Type B pancreatic cell (in vitro differentiated cells): ENCODE measurements at regions not wholly inside any gene's neighbourhood (a gene's known extent, or its start where the extent isn't known, plus 50 kb on each side); places are given as distances from the start of the nearest gene placed in this dataset.
"Not testable (repeated sequence)": the region's sequence is repeated elsewhere in the genome, so short reads cannot be mapped to it uniquely, and the experiment has no call there.

ENCODE experiments used
- DNase-seq: peaks from one replicate; pipeline ENCODE4 v3.0.0; 2021; ENCODE audit warnings: mixed read lengths; ENCODE audit not compliant: unreplicated experiment; ENCODE audit errors: extremely low spot score
- H3K27ac Mint-ChIP-seq: 2 replicates; pipeline ENCODE4 v1.8.0; 2021; ENCODE audit warnings: mild to moderate bottlenecking, mixed read lengths
- H3K27me3 Mint-ChIP-seq: 2 replicates; pipeline ENCODE4 v1.8.0; 2021; ENCODE audit warnings: mixed read lengths
- H3K36me3 Mint-ChIP-seq: 2 replicates; pipeline ENCODE4 v1.8.0; 2021; ENCODE audit warnings: mixed read lengths
- H3K4me1 Mint-ChIP-seq: one replicate; pipeline ENCODE4 v1.8.0; 2021; ENCODE audit warnings: mixed read lengths; ENCODE audit not compliant: unreplicated experiment
- H3K4me3 Mint-ChIP-seq: 2 replicates; pipeline ENCODE4 v1.8.0; 2021; ENCODE audit warnings: mild to moderate bottlenecking, mixed read lengths
- H3K9me3 Mint-ChIP-seq: 2 replicates; pipeline ENCODE4 v1.8.0; 2021; ENCODE audit warnings: mixed read lengths

DNA sequence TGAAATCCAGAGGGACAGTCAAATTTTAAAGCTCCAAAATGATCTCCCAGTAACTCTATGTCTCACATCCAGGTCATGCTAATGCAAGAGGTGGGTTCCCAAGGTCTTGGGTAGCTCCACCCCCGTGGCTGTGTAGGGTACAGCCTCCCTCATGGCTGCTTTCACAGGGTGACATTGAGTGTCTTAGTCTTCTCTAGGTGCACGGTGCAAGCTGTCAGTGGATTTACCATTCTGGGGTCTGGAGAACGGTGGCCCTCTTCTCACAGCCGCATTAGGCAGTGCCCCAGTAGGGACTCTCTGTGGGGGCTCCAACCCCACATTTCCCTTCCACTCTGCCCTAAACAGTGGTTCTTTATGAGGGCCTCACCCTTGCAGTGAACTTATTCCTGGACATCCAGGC is 640.0 kb upstream of the TPTE start:
- H3K27ac Mint-ChIP-seq, H3K27me3 Mint-ChIP-seq, H3K9me3 Mint-ChIP-seq, H3K4me1 Mint-ChIP-seq, H3K36me3 Mint-ChIP-seq, H3K4me3 Mint-ChIP-seq, DNase-seq: not testable (repeated sequence)

DNA sequence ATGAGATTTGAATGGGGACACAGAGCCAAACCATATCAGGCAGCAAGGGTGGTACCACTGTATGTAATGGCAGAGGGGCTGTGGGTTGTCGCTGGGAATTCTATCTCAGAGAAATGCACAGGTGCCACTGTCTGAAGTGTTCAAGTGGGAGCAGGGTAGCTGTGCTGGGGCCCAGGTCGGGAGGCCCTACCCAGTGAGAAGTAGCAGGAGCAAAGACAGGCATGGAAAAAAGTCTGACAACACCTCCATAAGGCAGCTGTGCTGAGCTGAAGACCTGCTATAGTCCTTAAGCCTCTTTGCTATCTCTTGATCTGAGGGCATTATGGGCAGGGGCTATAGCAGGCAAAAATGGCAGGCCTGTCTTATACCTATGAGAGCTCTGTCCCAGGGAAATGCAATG is 638.3 kb upstream of the TPTE start:
- not testable (repeated sequence) for H3K36me3 Mint-ChIP-seq, H3K4me1 Mint-ChIP-seq, H3K9me3 Mint-ChIP-seq, H3K4me3 Mint-ChIP-seq, DNase-seq, H3K27ac Mint-ChIP-seq, H3K27me3 Mint-ChIP-seq

DNA sequence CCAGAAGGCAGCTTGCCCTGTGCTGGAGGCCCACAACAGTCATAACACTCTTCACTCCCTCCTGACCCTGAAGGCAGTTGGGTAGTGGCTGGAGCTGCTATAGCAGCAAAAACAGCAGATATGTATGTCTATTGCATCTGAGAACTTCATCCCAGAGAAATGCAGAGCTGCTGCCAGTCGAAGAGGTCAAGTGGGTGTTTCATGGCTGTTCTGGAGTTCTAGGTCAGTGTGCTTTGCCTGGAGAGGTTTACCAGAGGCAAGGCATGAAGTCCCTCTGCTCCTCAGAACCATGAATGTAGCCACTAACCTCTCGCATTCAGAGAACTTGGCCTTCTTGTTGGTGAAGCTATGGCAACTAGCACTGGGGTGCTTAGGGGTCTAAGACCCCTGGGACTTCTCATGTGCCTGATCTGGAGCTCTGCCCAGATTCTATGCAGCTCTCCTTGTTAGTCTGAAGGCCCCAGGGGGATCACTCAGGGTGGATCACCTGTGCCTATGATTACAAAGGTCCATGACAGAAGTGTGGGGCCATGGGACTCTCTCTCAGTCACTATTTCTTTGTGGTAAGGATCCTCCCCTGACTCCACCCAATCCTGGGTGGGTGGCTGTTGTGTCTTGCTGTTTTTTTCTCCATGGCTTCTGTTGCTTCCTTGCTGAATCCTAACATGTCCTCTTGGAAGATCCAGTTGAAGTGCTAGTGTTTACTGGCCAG is 637.7 kb upstream of the TPTE start:
- DNase-seq, H3K4me3 Mint-ChIP-seq, H3K27ac Mint-ChIP-seq, H3K27me3 Mint-ChIP-seq, H3K36me3 Mint-ChIP-seq, H3K9me3 Mint-ChIP-seq, H3K4me1 Mint-ChIP-seq: not testable (repeated sequence)

DNA sequence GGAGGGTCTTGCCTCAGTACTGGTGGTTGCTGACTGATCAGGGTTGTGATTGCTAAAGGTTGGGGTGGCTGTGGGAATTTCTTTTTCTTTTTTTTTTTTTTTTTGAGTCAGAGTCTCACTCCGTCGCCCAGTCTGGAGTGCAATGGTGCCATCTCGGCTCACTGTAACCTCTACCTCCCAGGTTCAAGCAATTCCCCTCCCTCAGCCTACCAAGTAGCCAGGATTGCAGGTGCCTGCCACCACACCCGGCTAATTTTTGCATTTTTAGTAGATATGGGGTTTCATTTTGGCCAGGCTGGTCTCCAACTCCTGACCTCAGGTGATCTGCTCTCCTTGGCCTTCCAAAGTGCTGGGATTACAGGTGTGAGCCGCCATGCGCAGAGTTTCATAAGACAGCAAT is 632.9 kb upstream of the TPTE start:
- not testable (repeated sequence) for H3K4me1 Mint-ChIP-seq, H3K4me3 Mint-ChIP-seq, H3K27me3 Mint-ChIP-seq, H3K36me3 Mint-ChIP-seq, DNase-seq, H3K9me3 Mint-ChIP-seq, H3K27ac Mint-ChIP-seq

DNA sequence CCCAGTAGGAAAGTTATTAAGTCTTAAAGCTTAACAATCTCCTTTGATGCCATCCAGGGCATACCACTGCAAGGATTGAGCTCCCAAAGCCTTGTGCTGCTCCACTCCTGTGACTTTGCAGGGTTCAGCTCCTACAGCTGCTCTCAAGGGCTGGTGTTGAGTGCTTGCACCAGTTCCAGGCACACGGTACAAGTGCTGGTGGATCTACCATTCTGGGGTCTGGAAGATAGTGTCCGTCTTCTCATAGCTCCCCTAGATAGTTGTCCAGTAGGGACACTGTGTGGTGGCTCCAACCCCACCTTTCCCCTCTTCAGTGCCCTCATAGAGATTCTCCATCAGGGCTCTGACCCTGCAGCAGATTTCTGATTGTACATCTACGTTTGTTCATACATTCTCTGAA is 617.8 kb upstream of the TPTE start:
- not testable (repeated sequence) for H3K4me3 Mint-ChIP-seq, H3K27ac Mint-ChIP-seq, H3K4me1 Mint-ChIP-seq, DNase-seq, H3K27me3 Mint-ChIP-seq, H3K9me3 Mint-ChIP-seq, H3K36me3 Mint-ChIP-seq

DNA sequence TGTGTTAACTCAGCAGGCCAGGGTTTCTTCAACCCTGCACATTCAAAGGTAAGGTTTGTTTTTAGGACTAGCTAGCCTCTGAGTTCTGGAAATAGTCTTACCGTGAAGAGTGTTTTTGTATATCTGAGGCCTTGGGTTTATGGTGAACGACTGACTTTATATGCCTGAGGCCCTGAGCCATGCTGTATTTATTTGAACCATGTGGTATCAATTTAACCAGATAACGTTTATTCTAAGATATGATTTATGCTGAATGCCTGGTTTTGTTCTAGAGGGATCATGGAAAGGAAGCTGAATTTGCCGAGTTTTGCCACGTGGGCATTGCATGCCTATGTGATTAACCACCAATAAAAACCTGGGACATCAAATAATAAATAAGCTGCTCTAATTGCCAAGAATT is 607.2 kb upstream of the TPTE start:
- not testable (repeated sequence) for H3K9me3 Mint-ChIP-seq, H3K36me3 Mint-ChIP-seq, H3K4me3 Mint-ChIP-seq, H3K27ac Mint-ChIP-seq, H3K27me3 Mint-ChIP-seq, H3K4me1 Mint-ChIP-seq, DNase-seq

DNA sequence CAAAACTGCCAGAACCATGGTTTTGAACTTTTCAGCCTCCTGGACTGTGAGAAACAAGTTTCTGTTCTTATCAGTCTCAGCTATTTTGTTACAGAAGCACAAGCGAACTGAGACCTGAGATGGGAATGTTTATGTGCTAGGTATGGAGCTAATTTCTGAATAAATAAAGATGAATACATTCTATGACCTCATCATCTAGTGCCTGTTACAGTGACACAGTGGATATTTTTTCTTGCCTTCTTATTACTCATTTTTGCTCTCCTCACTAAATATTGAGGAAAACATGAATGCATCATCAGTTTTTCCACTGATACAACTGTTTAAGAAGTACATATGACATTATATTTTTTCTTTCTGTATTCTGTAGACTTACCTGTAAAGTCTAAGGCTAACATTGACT is 601.9 kb upstream of the TPTE start:
- DNase-seq, H3K4me3 Mint-ChIP-seq, H3K36me3 Mint-ChIP-seq, H3K4me1 Mint-ChIP-seq, H3K9me3 Mint-ChIP-seq, H3K27ac Mint-ChIP-seq, H3K27me3 Mint-ChIP-seq: not testable (repeated sequence)

DNA sequence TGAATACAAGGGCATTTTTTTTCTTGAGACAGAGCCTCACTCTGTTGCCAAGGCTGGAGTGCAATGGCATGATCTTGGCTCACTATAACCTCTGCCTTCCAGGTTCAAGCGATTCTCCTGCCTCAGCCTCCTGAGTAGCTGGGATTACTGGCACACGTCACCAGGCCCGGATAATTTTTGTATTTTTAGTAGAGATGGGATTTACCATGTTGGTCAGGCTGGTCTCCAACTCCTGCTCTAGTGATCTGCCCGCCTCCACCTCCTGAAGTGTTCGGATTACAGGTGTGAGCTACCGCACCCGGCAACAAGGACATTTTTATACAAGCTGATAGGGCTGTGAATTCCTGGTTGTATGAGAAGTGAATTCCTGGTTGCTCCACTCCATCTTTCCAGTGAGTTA is 577.7 kb upstream of the TPTE start:
- H3K36me3 Mint-ChIP-seq, DNase-seq, H3K27ac Mint-ChIP-seq, H3K4me3 Mint-ChIP-seq, H3K4me1 Mint-ChIP-seq, H3K27me3 Mint-ChIP-seq: not testable (repeated sequence)
- H3K9me3 Mint-ChIP-seq: peaks cover 18% of the 10 kb centered on the region

DNA sequence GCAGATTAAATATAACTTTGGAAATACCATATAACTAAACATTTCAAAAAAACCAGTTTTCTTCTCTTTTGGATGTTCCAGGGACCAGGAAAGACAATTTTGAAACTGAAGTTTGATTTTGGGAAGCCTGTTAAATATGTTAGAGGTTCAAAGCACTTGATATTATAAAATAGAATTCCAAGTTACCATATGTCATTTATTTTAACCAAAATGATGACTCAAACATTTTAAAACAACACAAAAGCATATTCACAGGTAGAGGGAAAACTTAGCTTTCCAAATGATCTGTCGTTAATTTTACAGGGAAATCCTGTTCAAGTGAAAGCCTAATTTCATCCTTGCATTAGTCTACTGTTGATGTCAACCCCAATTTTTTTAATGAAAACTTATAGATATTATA is 575.3 kb upstream of the TPTE start:
- not testable (repeated sequence) for H3K4me1 Mint-ChIP-seq, H3K36me3 Mint-ChIP-seq, H3K27ac Mint-ChIP-seq, H3K4me3 Mint-ChIP-seq, DNase-seq, H3K27me3 Mint-ChIP-seq
- peaks cover 14% of the 10 kb centered on the region for H3K9me3 Mint-ChIP-seq

DNA sequence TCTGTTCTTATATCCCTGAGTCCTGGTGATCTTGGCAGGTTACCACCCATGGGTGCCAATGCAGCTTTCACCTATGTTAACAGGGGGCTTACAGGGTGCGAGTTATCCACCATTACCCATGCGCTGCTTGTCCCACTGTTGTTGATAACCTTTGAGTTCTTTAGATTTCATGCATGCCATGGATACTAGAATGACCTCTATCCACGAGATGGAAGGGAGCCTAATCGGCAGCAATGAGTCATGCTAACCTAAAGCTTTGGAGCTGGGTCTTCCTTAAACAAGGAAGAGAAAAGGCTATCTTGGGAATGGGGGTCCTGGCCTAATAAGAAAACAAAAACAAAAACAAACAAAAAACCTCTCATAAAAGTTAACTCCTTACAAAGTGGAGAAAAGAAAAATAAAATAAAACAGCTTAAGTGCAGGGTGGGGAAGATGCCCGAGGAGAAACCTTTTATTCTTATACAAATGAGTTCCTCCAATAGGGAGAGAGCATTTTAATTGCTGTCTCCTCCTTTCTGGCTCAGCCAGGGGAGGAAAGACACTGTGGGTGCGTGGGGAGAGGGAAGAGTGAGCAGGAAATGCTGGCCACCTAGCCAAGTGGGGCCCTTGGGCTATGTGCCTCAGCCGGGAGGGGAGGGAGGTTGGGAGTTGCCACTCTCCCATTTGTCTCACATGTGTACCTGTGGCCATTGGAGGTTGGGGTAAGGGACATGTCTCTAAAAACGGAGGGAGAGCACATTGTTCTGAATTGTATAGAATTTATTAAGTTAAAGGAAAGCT is 571.7 kb upstream of the TPTE start:
- H3K4me3 Mint-ChIP-seq, H3K27ac Mint-ChIP-seq: not testable (repeated sequence)

DNA sequence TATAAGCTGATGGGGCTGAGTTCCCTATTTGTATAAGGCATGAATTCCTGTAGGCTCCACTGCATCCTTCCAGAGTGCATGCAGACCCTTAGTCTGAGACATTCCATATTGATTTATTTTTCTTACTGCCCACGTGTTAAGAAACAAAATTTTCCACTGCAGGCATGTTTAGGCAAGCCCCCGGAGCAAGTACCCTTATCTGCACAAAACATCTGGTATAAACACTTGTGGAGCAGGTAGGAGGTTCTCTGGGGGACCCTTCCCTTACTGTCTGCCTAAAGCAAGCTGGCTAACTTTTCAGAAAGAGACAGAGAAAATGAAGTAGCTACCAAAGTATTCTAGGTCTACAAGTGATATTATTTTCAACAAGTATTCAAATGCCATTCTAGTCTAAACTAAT is 571.0 kb upstream of the TPTE start:
- H3K4me3 Mint-ChIP-seq, DNase-seq, H3K9me3 Mint-ChIP-seq, H3K27me3 Mint-ChIP-seq, H3K27ac Mint-ChIP-seq, H3K36me3 Mint-ChIP-seq, H3K4me1 Mint-ChIP-seq: not testable (repeated sequence)

More for the DNA sequence above, 571.7 kb upstream of the TPTE start:
- H3K27me3 Mint-ChIP-seq, DNase-seq, H3K36me3 Mint-ChIP-seq, H3K9me3 Mint-ChIP-seq, H3K4me1 Mint-ChIP-seq: not testable (repeated sequence)

DNA sequence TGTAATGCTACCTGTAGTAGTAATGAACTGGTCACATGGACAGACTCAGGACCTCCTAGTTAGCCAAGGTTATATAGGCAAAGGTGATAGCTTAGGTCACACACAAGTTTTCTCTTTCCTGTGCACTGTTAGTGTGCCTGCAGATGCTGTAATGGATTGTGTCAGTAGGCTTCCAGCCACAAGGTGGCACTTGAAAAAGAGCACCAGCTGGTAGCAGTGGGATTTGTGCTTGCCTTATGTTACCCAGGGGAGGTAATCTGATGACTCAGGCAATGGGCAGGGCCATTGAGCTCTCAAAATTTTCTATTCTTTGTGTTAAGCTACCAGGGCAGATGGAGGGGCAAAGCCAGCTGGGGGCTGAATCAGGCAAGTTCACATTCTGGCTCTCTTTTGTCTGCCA is 562.6 kb upstream of the TPTE start:
- H3K4me1 Mint-ChIP-seq, H3K27ac Mint-ChIP-seq, DNase-seq, H3K9me3 Mint-ChIP-seq, H3K36me3 Mint-ChIP-seq, H3K27me3 Mint-ChIP-seq, H3K4me3 Mint-ChIP-seq: not testable (repeated sequence)

DNA sequence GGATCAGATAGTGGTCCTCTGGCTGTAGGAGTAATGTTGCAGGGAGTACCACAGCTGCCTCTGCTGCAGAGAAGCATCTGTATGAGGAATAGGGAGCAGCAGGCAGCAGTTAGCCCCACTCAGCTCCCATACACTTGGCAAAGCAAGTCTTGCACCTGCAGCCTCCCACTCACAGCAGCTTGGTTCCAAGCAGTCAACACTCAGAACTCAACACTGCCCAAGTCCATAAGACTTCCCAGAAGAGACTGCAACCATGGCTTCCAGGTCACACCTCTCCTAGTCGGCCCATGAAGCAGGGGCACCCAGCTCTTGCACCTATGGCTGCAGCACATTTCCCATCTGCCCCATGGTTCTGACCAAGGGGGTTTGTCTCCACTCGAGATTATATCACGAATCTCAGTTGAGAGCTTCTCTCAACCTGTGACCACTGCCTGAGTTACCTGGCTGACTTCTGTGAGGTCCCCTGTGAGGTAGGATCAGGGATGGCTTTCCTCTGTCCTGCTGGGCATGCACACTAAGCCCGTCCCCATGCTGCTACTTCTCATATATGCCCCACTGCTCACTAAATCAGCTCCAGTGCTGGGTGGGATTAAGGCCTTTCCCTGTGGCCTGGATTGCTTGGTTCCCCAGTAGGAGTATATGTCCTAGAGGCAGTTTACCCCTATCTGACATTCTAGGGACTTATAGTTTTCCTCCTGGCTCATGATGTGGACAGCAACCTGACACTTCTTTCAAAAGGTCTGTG is 562.0 kb upstream of the TPTE start:
- H3K9me3 Mint-ChIP-seq, H3K27ac Mint-ChIP-seq, H3K36me3 Mint-ChIP-seq, H3K27me3 Mint-ChIP-seq, DNase-seq, H3K4me3 Mint-ChIP-seq, H3K4me1 Mint-ChIP-seq: not testable (repeated sequence)

DNA sequence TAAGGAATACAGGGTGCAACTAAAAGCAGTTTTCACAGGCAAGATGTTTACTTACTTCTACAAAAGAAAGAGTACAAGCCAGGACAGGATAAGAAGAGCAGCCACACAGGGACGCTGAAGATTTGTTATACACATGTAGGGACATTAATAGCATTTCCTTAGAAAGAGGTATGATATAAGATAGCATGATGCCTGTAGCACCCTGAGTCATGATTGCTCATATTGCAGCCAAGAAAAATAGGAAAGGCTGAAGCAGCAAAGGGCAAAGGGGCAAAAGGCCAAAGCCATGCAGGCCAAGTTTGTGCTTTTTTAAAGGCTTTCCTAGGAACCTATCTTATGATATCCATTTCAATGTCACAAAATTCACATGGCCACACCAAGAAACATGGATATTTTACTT is 552.0 kb upstream of the TPTE start:
- H3K4me3 Mint-ChIP-seq: not testable (repeated sequence)

More for the DNA sequence above, 552.0 kb upstream of the TPTE start:
- H3K27me3 Mint-ChIP-seq, H3K27ac Mint-ChIP-seq, DNase-seq, H3K4me1 Mint-ChIP-seq, H3K9me3 Mint-ChIP-seq, H3K36me3 Mint-ChIP-seq: not testable (repeated sequence)
